ENCODE measurements at regions not wholly inside any gene's neighbourhood (a gene's known extent, or its start where the extent isn't known, plus 50 kb on each side); places are given as distances from the start of the nearest gene placed in this dataset.

DNA sequence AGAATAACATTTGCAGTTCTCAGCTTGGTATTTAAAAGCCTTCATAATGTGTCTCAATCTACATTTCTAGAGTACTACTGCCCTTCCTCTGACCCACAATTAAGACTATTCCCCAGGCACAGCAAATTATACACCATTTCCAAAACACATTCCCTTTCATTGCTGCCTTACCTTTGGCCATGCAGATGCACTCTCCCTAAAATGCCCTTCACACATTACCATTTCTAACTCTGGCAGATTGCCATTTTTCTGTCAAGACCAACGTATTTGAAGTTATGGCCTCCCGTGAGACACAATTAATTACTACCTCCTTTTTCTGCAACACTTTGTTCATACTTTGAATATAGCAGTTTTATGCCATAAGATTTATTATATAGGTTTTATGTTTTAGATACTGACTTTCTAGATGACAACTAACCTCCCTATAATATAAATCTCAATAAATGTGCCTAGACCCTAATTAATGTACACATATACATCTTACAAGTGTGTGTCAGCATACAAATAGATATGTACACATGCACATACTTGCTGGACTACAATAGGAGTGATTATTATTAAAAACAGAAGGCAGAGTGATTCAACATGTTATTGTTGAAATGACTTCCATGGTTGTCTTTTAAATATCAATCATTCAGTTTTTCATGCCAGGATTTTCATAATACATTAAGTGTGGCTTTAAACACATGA, 2902.5 kb downstream of the PCDH9 start:
- no peak for DNase-seq

DNA sequence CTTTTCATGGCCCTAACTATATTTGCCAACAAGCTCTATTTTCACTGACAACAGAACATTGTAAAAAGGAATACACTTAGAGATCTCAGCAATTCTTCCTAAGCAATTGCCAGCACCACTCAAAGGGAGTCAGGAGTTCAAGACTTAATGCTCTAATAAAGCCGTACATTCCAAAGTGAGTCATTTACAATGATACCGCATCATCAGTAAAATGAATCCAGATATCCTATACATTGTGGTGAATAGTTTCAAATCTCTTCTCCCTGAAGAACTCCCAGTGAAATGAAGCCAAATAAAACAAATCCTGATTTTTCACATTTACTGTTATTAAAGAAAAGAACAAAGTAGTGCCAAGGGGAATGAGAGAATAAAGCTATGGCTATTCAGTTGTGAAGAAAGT, 2898.7 kb upstream of the PCDH20 start:
- DNase-seq, result no peak

DNA sequence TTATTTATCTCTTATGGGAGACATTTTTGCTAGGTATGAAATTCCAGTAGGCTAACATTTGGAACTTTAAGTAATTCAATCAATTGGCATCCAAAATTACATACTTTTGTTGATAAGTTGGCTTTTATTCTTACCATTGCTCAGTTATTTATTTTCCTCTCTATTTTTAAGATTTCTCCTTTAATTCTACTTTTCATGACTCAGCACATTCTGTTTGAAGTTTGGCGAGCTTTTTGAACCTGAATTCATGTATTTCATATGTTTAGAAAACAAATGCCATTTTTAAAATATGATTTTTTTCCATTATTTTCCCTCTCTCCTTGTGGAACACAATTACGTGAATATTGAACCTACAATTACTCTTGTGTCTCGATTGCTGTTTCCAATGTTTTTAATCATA, 2896.3 kb upstream of the PCDH20 start:
- DNase-seq, result no peak

DNA sequence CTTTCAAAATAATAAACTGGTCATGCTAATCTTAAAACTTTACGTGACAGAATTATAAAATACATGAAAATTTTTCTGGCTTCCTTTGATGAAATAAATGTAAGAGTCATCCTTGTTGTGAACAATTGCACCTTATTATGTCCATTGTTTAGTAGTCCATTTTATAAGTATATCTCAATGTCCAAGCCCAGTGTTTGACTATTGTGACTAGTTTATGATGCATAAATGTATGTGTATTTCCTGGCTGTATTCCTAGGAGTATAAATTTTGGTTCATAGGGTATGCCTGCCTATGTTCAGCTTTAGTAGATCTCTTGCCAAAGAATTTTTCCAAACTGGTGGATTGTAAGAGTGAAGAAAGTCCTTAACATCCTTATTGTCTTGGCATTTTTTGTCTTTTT, 2895.5 kb upstream of the PCDH20 start:
- no peak for DNase-seq

DNA sequence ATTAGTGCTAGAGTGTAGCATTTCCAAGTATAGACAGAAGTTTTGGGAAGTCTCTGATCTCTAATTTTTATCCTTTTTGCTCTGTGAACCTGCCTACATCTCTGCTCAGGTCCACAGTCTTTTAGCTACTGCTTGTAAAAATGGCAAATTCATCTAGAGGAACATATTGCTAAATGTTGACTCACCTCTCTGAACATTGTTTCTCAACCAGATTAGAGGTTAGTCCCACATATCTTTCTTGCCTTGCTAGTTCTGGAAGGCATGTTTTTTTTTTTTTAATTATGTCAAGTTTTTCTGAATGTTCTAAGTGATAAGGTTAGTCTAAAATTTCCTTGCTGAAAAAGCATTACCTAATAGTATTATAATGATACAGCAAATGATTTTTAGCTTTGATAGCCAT, 2889.6 kb upstream of the PCDH20 start:
- no peak for DNase-seq

DNA sequence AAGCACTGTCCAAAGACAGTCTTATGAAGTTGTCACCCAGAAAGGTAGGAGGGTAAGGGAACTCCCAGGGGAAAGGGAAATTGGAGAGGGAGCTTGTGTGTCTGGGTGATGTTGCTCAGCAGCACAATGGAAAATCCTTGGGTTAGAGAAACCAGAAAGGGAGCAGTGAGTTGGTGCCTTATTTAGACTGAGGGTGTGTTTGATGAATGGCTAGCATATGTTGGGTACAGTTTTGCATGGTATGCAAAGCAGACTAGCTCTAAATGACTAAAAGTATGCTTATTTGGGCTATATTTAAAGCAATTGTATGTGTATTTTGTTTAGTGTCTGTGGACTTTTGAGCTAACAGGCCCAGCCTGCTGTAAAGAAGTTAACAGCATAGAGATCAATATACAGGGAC, 2884.6 kb upstream of the PCDH20 start:
- DNase-seq, result no peak

DNA sequence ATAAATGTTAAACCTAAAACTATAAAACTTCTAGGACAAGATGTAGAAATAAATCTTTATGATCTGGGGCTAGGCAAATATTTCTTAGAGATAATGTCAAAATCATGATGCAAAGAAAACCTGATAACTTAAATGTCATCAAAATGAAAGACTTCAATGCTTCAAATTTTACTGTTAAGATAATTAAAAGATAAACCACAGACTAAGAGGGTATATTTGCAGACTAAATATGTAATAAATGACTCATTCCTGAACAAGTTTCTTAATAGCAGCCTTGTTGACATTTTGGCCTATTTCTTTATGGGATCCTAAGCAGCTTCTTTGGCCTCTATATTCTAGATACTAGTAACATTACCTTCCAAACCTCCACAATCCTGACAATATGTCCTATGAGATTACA, 2878.3 kb upstream of the PCDH20 start:
- no peak for DNase-seq

DNA sequence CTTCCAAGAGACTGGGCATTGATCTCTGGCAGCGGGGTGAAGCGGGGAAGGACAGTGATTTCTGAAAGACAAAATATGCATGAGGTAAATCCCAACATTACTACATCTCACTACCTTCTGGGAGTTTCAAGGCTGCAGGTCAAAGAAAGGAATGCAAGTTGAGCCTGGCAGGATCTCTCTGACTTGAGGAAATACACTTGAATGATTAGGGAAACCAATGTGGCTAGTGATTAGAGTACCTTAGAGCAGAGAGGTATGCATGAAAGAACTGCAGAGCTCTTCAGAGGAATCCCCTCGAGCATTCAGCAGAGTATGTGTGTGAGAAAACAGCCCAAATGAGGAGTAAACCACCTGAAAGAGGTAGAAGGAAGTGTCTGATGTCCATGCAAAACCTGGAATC, 2874.1 kb upstream of the PCDH20 start:
- no peak for DNase-seq

DNA sequence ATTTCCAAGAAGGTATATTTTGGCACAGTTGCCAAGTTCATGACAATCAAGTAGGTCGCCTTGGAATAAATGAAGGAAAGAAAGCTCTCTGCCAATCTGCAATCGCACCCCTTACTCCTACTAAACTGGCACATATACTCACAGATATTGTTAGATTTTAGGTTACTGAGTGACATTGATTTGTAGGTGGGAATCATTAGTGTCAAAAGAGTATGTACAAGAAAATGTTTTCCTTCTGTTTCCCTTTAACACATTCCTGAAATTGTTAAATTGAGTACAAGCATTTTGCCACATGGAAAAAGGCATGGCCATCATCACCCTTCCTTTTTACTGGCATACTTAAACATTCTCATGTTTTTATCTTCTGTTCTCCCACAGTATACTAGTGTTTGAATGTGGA, 2868.3 kb upstream of the PCDH20 start:
- no peak for DNase-seq

DNA sequence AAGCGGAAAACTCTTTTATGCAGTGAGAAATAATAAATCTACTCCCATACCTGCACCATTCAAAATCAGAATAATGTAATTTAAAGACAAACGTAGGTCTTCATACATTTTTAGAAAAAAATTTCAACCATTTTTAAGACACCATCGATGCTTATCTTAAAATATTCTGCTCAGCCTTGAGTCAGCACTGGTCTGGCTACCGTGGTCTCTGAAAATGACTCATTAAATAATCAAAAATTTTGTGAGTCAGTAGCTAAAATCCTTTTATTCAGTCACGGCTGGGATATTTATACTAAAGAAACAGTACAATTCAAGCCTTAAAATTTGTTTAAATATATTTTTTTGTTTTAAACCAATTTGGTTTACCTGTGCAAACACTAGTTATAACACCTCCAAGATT, 2862.8 kb upstream of the PCDH20 start:
- DNase-seq, result no peak

DNA sequence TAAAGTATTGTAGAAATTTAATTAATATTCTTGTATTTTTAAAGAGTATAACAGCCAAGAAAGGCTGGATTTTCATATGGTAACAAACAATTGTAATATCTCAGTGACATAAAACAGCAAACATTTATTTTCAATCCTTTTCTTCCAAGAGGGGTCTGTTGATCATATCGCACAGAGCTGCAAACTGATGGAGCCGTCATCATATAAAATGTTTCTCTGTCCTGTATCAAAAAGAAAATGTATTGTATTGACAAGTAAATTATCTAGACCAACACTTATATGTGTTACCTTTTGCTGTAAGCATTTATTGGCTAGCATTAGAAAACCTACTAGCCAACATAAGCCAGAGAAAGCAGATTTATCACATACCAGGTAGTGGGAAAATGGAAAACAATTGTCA, 2861.4 kb upstream of the PCDH20 start:
- no peak for DNase-seq

DNA sequence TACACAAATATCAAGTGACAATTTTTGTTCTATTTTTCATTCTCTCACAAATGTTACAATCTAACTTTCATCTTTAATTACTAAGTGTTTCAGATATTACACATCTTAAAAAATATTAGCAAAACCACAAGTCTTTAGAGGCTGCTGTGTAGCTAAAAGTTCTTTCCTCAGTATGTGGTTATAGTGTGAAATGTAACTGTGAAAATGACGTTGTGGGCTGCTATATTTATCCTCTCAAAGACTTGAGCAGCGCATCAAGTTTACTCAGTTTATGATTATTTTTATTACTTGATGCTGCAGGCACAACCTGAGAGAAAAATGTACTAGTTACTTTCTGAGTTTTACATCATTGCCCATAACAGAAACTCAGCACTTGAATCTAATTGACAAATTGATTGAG, 2860.6 kb upstream of the PCDH20 start:
- no peak for DNase-seq

DNA sequence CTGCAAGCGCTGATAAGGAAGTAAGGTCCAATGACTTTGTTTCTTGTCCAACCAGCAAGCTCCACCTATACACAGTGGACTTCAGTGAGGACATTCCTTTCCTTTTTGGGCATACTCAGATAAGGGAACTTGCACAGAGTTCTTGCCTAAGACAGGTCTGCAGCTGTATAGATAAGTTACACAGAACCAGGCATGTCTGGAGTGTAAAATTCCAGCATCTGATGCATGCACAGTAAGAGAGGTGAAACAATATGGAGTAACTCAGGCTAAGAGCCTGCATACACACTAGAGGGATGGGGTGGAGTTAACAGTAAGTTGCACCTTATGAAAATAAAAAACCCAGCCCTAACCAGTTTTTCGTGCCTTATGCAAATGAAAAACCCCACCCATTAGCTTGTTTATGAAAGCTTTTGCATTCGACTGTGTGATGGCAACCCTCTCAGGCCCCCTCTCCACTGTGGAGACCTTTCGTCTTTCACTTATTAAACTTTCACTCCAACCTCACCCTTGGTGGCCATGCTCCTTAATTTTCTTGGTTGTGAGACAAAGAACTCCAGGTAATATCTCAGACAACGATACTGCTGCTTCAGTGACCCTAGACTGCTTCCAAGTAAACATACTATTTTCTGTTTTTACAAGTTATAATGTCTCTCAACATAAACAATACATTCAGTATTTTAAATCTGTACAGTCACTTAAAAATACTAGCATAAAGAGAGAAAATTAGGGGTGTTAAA, 2859.0 kb upstream of the PCDH20 start:
- DNase-seq, result no peak

DNA sequence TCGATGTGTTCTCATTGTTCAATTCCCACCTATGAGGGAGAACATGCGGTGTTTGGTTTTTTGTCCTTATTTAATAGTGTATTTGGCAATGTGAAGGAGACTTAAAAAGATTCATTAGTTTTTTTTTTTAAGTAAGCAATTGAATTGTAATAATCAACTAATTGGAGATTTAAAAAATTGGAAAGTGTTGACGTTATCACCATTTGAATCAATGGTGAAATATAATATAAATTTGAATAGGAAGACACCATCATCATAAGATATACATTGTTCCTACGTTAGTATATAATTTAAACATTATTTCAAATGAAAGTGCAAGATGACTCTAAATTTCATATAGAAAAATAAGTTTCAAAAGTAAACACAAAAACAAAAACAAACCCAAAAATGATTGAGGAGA, 2858.1 kb upstream of the PCDH20 start:
- DNase-seq, result no peak

DNA sequence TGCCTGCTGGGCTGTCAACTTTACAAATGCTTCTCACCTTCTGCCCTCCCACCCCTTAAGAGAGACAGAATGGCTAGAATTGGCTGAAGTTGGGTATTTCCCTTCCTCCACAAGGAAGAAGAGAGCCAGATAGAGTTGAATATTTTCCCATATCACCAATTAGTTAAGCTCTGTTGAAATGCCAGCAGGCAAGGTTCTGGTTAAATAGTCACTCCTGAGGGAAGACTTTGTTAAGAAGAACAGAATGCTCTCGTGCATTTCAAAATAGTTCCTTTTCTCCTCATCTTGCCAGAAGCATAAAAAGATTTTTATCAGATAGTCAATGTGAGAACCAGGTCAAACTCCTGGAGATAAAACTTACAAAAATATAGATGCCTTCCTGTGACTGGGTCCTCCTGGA, 2857.0 kb upstream of the PCDH20 start:
- DNase-seq, result no peak

DNA sequence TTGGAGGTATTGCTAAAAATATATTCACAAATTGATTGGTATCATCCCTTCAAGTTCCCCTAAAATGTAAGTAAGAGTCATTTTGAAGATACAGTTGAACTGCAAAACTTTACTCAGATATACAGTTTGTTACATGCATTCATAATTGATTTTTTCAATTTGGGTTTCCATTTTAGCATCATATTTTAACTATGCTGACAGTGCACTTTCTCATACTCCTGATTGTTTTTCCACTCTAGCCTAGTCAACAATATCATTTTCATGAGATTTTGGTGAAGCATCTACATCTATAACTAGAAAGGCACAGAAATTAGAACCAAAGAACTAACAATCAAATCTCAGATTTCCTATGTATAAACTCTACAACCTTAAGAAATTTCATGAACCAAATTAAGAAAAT, 2850.4 kb upstream of the PCDH20 start:
- no peak for DNase-seq

DNA sequence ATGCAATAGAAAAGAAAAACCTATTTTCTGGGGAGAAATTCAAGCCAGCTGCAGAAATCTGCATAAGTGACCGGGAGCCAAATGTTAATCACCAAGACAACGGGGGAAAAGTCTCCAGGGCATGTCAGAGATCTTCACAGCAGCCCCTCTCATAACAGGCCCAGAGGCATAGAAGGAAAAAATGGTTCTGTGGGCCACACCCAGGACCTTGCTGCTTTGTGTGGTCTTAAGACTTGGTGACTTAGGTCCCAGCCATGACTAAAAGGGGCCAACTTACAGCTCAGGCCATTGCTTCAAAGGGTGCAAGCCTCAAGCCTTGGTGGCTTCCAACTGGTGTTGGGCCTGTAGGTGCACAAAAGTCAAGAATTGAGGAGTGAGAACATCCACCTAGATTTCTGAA, 2847.6 kb upstream of the PCDH20 start:
- no peak for DNase-seq

DNA sequence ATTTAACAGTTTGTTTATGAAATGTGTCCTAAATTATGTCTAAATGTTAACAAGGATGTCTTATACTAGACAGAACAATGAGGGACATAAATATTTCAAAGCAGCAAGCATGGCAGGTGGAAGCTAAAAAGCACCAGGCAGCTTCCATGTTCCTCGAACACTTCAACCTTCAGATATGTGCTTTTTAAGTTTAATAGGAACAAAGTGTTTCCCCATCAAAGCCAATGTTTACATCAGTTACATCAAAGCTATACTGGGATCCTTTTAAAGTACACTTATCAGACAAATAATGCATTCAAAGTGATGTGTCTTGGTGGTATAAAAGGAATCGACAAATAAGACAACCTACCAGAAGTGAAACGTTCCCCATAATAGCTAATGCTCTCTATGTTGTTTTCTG, 2841.1 kb upstream of the PCDH20 start:
- no peak for DNase-seq

DNA sequence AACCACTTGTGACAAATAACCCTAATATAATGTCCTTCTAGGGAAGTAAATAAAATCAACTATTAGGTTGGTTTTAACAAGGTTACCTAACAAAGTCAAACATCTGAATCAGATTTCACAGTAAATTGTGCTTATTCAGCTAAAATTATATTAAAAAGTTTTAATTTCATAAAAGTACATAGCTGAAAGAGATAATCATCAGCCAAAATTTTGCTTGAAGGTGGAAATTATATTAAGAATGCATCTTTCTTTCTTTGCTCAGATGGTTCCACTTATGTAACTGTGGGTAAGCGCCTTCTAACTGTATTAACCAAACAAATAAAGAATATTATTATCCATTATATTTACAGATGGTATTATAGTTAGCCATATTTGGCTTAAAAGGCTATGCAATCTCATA, 2840.3 kb upstream of the PCDH20 start:
- no peak for DNase-seq

DNA sequence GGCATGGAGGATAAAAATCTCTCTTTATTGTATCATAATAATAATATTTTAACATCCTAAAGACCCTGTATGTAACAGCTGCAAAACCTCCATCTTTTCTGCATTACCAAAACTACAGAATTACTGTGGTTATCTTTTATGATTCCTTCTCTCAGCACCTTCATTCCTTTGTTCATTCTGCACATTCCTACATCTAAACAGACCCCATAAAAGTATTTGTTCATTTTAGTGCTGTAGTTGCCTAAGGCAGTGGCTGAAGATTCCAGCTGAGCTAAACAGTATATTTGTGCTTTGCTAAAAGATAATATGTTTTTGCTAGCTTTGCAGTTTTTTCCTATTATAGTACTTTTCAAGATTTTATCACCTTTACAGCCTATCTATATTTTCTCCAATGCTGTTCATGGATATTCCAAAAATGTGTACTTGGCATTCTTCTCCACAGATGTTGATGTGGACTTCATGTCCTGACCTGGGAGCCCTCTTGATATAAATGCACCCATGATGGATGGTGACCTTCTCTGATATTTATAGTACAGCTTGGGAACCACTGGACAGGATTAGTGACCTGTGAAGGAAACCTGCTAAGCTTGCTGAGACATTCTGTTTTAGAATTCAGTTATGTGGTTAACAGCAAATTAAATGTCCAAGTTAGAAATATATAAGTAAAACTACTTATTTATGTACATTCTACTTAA, 2832.9 kb upstream of the PCDH20 start:
- DNase-seq, result no peak

DNA sequence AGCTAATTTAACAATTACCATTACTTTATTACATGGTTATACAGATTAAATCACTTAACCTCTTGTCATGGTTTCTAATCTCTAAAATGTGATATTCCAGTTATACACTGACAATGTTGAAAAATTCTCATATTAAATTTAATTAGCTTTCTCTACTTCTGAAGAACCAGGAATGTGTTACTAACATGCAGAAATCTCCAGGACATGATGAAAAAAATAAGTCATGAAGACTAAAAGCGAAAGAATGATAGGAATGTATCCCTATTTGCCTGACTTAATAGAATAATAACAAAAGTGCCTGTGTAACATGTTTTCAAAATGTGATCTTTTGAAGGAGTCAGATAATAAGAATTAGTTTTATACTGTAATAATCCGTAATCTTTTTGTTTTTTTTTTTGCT, 2823.7 kb upstream of the PCDH20 start:
- DNase-seq, result no peak

DNA sequence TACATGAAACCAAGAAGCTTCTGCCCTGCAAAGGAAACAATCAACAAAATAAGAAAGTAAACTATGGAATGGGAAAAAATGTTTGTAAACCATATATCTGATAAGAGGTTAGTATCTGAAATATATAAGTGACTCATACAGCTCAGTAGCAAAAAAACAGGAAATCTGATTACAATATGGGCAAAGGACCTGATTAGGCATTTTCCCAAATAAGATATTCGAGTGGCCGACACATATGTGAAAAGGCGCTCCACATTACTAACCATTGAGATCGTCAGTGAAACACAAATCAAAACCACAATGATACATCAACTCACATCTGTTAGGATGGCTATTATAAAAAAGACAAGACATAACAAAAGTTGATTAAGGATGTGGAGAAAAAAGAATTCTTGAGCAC, 2818.6 kb upstream of the PCDH20 start:
- DNase-seq, result no peak

DNA sequence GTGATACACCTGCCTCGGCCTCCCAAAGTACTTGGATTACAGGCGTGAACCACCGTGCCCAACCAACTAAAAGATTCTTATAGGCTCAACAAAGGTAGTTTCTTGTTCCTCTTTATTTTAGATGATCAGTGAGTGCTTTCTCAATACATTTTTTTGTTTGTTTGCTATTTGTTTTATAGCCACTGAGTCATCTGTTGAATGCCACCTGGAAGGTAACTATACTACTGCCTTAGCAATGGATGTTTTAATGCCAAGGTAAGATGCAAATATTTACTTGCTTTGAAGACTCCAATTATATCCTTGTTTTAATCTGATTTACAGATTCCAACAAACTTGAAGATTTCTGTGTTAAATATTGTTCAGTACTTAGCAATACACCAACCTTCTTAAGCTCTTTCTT, 2807.4 kb upstream of the PCDH20 start:
- DNase-seq, result no peak
